Spinal cord (tissue), 9 donors: ENCODE measurements at regions not wholly inside any gene's neighbourhood (a gene's known extent, or its start where the extent isn't known, plus 50 kb on each side); places are given as distances from the start of the nearest gene placed in this dataset.

Experiments used
- DNase-seq, 6 donors: peaks; one replicate each; pipeline versions ENCODE4 v3.0.0 to v3.0.0-alpha.2; 2013 to 2015; ENCODE audit warnings: low spot score in 6 of 6, low read depth in 4 of 6
- H3K27ac ChIP-seq: one replicate; pipeline ENCODE4 v1.5.1; 2013; ENCODE audit warnings: low read depth, low read length, control low read depth
- H3K27me3 ChIP-seq: one replicate; pipeline ENCODE4 v1.6.1; 2013; ENCODE audit warnings: low read length; ENCODE audit not compliant: control insufficient read depth, insufficient read depth
- H3K36me3 ChIP-seq: one replicate; pipeline ENCODE4 v1.6.1; 2013; ENCODE audit warnings: low read length; ENCODE audit not compliant: control insufficient read depth, insufficient read depth
- H3K4me1 ChIP-seq: one replicate; pipeline ENCODE4 v1.6.1; 2013; ENCODE audit warnings: low read length; ENCODE audit not compliant: control insufficient read depth, insufficient read depth
- H3K4me3 ChIP-seq: one replicate; pipeline ENCODE4 v1.5.1; 2013; ENCODE audit warnings: low read depth, low read length, control low read depth
- H3K9me3 ChIP-seq: one replicate; pipeline ENCODE4 v1.6.1; 2013; ENCODE audit warnings: low read length; ENCODE audit not compliant: control insufficient read depth, insufficient read depth
- WGBS: methylation state at CpG from one replicate; pipeline ENCODE4 v1.1.5; 2013; ENCODE audit warnings: missing lambda C conversion rate; ENCODE audit not compliant: insufficient coverage; 5-methylcytosine and 5-hydroxymethylcytosine counted together
- donor health status: healthy.

GRCh38 chr7:159238541-159238940 lies 93.9 kb upstream of the VIPR2 start:
- WGBS: no CpG with 5 or more reads among the region's 1 CpG
- Histone ChIP-seq H3K27me3 (no peaks in the 10 kb centered on the region), H3K9me3 (no peaks in the 10 kb centered on the region), H3K36me3 (no peaks in the 10 kb centered on the region), H3K4me1 (no peaks in the 10 kb centered on the region), H3K27ac (no peak overlapping the region), H3K4me3 (no peak overlapping the region)
- no peak for DNase-seq

GRCh38 chr7:159237022-159237653 lies 92.5 kb upstream of the VIPR2 start:
- Histone ChIP-seq H3K27ac (no peak overlapping the region), H3K36me3 (no peaks in the 10 kb centered on the region), H3K27me3 (no peaks in the 10 kb centered on the region), H3K4me3 (no peak overlapping the region), H3K9me3 (no peaks in the 10 kb centered on the region), H3K4me1 (no peaks in the 10 kb centered on the region)
- DNase-seq: peak in 1 of 6 donors; percentile 7
- 77% methylated on average over 13 of the region's 13 CpGs for WGBS

GRCh38 chr7:159231017-159231416 lies 86.3 kb upstream of the VIPR2 start:
- DNase-seq: no peak
- H3K27ac ChIP-seq: no peak overlapping the region
- H3K9me3 ChIP-seq: no peaks in the 10 kb centered on the region
- no peaks in the 10 kb centered on the region for H3K27me3 ChIP-seq
- no peaks in the 10 kb centered on the region for H3K36me3 ChIP-seq
- no peak overlapping the region for H3K4me3 ChIP-seq
- no peaks in the 10 kb centered on the region for H3K4me1 ChIP-seq
- 87% methylated on average over 33 of the region's 33 CpGs for WGBS

GRCh38 chr7:159229683-159230475 lies 85.2 kb upstream of the VIPR2 start:
- Histone ChIP-seq H3K4me1 (no peaks in the 10 kb centered on the region), H3K36me3 (no peaks in the 10 kb centered on the region), H3K27ac (no peak overlapping the region), H3K4me3 (no peak overlapping the region), H3K9me3 (no peaks in the 10 kb centered on the region), H3K27me3 (no peaks in the 10 kb centered on the region)
- DNase-seq: no peak
- 84% methylated on average over 13 of the region's 13 CpGs for WGBS

- Histone ChIP-seq H3K36me3 (no peaks in the 10 kb centered on the region), H3K4me1 (no peaks in the 10 kb centered on the region), H3K4me3 (no peak overlapping the region), H3K27me3 (no peaks in the 10 kb centered on the region), H3K9me3 (no peaks in the 10 kb centered on the region), H3K27ac (no peak overlapping the region)
- DNase-seq: no peak
- 70% methylated on average over 3 of the region's 5 CpGs for WGBS
Observed at GRCh38 chr7:159227433-159227832, 82.8 kb upstream of the VIPR2 start.

GRCh38 chr7:159226011-159226702 lies 81.5 kb upstream of the VIPR2 start:
- Histone ChIP-seq H3K4me1 (no peaks in the 10 kb centered on the region), H3K36me3 (no peaks in the 10 kb centered on the region), H3K4me3 (no peak overlapping the region), H3K27ac (no peak overlapping the region), H3K27me3 (no peaks in the 10 kb centered on the region), H3K9me3 (no peaks in the 10 kb centered on the region)
- 84% methylated on average over 5 of the region's 6 CpGs for whole genome bisulfite sequencing
- no peak for DNase-seq

GRCh38 chr7:159218607-159219006 lies 73.9 kb upstream of the VIPR2 start:
- no peaks in the 10 kb centered on the region for H3K9me3 ChIP-seq
- 80% methylated on average over 7 of the region's 7 CpGs for WGBS
- H3K4me1 ChIP-seq: no peaks in the 10 kb centered on the region
- H3K36me3 ChIP-seq: no peaks in the 10 kb centered on the region
- no peak overlapping the region for H3K4me3 ChIP-seq
- no peaks in the 10 kb centered on the region for H3K27me3 ChIP-seq
- no peak overlapping the region for H3K27ac ChIP-seq
- no peak for DNase-seq

- DNase-seq: peak in 1 of 6 donors; percentile 10
- H3K27ac ChIP-seq: no peak overlapping the region
- WGBS: no CpG with 5 or more reads among the region's 1 CpG
- H3K27me3 ChIP-seq: no peaks in the 10 kb centered on the region
- H3K4me1 ChIP-seq: no peaks in the 10 kb centered on the region
- no peak overlapping the region for H3K4me3 ChIP-seq
- no peaks in the 10 kb centered on the region for H3K9me3 ChIP-seq
- H3K36me3 ChIP-seq: no peaks in the 10 kb centered on the region
Observed at GRCh38 chr7:159218170-159218569, 73.5 kb upstream of the VIPR2 start.

- 89% methylated on average over 4 of the region's 4 CpGs for WGBS
- no peaks in the 10 kb centered on the region for H3K27me3 ChIP-seq
- H3K4me3 ChIP-seq: no peak overlapping the region
- no peaks in the 10 kb centered on the region for H3K9me3 ChIP-seq
- H3K36me3 ChIP-seq: no peaks in the 10 kb centered on the region
- DNase-seq: no peak
- no peak overlapping the region for H3K27ac ChIP-seq
- H3K4me1 ChIP-seq: peaks cover 13% of the 10 kb centered on the region
Observed at GRCh38 chr7:159215076-159215475, 70.4 kb upstream of the VIPR2 start.
